GM21529 (cell line): ENCODE measurements at regions not wholly inside any gene's neighbourhood (a gene's known extent, or its start where the extent isn't known, plus 50 kb on each side); places are given as distances from the start of the nearest gene placed in this dataset.

Experiments
- ATAC-seq: cut with Tn5 transposase; IDR thresholded peaks from one replicate; pipeline ENCODE4 v1.9.1; 2021; ENCODE audit not compliant: unreplicated experiment

DNA sequence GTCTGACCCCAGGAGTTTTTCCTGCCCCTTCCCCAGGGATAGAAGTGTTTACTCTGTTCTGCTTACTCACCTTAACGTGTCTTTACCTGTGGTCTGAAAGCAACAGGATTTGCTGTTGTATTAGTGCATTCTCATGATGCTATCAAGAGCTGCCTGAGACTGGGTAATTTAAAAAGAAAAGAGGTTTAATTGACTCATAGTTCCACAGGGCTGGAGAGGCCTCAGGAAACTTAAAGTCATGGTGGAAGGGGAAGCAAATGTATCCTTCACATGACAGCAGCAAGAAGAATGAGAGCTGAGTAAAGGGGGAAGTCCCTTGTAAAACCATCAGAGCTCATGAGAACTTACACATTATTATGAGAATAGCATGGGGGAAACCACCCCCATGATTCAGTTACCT lies 240.4 kb downstream of the SNAPC1 start:
- ATAC-seq: no peak

GRCh38 chr14:62003701-62004100 lies 241.5 kb downstream of the SNAPC1 start:
- no peak for ATAC-seq

DNA sequence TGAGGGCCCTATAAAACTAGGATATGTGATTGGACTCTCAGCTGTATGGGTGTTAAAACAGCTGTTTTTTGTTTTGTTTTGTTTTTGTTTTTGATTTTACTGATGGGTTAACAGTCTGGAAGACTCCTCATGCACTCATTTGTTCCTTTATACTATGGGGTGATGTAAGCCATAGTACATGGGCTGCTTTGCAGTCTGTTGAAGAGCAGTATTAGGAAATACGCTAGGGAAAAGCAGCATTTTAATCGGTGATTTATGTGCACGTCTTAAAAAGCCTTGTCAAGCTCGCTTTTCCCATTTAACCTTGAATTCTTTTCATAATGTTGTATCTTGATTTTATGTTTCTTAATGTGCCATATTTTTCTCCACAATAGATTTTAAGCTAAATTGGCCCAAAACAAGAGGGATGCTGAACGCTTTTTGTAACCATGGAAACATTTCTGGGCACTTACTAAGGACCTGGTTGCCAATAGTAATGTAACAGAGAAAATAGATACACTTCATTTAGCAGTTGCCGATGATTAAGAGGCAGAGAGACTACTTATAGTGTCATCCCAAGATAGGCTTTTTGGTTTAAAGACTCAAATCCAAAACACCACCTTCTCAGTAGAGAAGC lies 244.0 kb downstream of the SNAPC1 start:
- ATAC-seq: no peak

DNA sequence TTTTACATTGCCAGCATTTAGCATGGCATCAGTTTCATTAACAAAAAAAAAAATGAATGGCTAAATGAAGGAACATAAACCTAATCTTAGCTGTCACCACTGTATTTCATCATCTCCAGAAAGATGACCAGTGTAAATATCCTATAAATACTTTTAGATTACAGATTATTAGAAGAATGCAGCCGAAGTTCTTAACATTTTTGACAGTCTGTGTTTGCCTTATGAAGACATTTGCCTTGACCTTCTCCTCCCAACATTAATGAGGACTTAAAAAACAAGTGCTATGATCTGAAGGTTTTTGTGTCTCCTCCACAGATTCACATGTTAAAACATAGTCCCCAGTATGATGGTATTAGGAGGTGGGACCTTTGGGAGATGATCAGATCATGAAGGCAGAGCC lies 253.0 kb downstream of the SNAPC1 start:
- no peak for ATAC-seq

- no peak for ATAC-seq
Observed at GRCh38 chr14:62015945-62016344, 253.7 kb downstream of the SNAPC1 start.

- ATAC-seq: no peak
Observed at GRCh38 chr14:62017651-62018230, 255.5 kb downstream of the SNAPC1 start.

- no peak for ATAC-seq
Observed at GRCh38 chr14:62018606-62019005, 256.4 kb downstream of the SNAPC1 start.

- no peak for ATAC-seq
Observed at GRCh38 chr14:62027958-62028357, 265.7 kb downstream of the SNAPC1 start.

DNA sequence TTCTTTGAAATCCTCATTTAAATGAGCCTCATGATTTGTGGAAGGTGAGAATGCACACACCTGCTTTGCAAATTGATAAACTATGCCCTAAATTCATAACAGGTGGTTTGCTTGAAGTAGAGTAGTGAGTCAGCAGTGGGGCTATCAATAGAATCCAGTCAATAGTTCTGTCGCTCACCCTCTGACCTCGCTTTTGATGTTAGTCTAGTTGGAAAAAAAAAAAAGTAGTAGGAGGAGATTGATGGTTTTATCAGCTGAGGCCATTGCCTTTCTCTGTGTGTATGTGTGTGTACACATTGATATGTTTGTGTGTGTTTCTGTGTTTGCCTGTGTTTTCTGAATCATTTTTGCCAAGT lies 267.3 kb downstream of the SNAPC1 start:
- peak; percentile 62 for ATAC-seq

DNA sequence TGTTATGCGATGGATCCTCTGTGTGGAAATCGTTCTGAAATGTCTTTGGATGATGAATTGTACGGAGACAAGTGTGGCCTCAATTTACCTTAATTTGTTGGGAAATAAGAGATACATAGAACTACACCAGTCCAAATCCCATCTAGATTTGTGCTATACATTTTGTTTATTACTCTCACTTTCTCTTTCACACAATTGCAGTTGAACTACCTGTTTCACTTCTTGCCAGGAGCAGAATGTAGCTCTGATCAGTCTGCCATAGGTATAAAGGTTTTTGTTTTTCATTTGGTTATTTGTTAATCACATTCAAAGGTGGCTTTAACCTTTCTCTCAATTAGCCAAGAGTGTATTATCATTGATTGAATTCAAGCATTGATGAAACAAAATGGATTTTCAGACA lies 268.2 kb downstream of the SNAPC1 start:
- ATAC-seq: no peak

- ATAC-seq: no peak
Observed at GRCh38 chr14:62031504-62031903, 269.3 kb downstream of the SNAPC1 start.

DNA sequence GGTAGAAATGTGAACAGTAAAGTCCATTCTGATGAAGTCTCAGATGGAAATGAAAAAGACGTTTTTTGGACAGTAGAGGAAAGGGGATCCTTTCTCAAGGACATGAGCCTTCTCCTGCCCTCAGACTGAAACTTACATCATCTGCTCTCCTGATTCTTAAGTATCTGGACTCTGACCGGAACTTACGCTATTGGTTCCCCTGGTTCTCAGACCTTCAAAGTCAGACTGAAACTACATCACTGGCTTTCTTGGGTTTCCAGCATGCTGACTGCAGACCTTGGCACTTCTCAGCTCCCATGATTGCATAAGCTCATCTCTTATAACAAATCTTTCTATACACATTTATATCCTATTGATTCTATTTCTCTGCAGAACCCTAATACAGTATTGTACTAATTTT lies 291.0 kb downstream of the SNAPC1 start:
- peak; percentile 61 for ATAC-seq

DNA sequence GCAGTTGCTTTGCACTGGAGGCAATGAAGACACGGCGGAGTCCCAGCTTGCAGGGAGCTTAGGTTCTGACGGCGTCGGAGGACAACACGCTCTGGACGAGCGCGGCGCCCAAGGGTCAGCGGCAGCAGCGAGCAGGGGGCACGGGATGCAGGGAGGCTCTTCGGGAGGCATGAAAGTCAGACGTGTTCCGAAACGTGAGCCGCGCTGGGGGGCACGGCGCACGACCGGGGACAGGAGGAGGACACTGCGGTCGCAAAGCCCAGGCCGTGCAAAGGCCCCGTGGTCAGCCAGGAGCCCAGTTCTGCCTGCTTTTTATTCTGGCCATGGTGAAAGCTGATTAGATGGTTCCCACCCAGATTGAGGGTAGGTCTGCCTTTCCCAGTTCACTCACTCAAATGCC lies 294.6 kb downstream of the SNAPC1 start:
- no peak for ATAC-seq

DNA sequence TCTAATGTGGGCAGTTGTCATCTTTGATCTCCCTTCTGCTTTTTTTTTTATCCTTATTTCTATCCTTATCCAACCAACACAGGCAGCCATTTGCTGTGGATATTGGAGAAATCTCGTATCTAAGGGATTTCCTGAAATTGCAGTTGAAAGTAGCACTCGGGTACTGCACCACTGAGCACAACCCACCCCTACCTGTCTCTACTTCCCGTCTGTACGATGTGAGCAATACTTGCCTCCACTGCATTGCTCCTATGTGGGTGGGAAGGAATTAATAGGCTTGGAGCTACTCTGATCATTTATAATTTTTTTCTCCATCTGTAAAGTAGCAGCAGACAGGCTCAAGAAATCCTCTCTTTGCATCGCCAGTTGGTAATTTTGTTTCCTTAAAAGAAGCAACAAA lies 300.4 kb downstream of the SNAPC1 start:
- ATAC-seq: no peak

DNA sequence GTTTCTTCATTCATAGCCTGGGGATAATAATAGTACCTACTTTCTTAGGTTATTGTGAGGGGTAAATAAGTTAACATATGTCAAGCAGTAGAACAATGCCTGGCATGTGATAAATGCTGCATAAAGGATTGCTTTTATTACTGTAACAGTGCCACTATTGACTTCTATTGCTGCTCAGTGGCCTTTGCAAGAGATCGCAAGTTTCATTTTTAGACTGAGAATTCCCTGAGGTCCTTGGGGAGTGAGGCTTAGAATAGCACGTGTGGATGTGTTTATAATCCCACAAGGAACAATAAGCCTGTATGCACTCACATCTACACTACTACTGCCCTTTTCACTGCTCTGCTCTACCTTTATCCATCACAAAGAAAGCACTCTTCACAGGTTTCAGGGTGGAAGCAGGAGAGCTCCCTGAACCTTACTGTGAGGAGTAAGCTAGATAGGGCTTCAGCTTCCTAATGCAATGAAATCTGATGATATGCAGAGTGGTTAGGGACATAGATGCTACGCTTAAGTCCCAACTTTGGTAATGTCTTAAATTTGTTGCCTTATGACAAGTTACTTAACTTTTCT lies 302.6 kb downstream of the SNAPC1 start:
- no peak for ATAC-seq

- no peak for ATAC-seq
Observed at GRCh38 chr14:62066304-62066703, 304.1 kb downstream of the SNAPC1 start.

DNA sequence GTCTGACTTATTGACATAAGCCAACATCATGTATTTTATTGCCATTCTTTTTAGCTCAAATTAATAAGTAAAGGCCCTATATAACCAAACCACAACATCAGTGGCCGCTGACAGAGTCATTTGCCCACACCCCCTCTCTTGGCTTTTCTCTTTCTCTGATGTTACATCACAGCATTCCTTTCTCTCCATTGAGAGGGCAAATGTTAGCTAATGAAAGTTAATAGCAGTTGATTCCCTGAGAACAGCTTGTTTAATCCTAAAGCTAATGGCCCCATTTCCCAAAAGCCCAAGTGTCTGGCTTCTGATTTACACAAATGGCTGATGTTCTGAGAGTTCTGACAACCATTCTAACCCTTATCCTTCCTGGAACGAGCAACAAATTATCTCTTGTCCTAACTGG lies 308.8 kb downstream of the SNAPC1 start:
- no peak for ATAC-seq

DNA sequence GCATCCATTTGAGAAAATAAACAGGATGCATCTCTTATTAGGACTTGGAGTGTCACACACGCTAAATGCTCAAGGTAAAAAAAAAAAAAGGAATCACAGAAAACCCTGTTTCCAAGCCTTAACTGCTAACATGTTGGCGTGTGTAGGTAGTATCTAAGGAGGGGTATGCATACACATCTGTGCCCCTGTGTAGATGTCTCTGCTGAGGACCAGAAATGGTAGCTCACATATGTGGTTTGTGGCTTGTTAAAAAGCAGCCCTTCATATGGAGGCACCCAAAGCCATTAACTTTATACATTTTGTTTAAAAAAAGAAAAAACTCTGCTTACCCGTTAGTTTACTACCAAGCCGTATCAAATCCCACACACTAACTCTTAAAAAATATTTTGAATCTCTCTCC lies 314.1 kb downstream of the SNAPC1 start:
- ATAC-seq: no peak

DNA sequence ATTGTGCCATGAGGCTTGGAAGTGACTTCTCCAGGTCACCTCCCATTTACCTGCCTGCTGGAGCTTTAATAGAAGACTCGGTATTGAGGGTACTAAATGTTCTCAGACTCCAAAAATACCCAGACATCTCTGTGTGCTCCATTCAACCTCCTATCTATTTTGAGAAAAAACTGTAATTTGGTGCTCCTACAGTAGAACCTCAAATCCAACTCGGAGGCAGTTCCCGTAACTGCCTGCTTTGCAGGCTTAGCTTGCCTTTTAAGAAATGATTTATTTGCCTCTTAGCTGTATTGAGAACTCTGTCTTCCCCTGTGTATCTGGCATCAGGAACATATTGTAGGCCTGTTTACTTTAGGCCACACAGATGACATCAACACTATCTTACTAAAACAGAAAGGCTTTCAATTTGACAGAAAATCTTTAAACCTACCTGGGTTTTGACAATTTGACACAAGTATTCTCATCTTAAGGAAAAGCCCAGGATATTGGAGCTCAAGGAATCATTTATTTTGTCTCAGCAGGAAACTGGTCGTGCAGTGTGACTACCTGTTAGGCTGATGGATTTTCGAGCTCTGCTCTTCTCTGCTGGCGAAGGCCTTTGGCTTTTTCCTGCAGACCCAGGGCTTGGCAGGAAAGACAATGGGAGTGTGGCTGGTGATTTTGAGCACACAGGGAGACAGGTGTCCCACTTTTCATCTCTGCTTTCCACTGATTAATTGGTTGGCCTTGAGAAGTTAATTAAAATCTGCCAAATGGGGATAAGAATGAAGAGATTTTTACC lies 314.8 kb downstream of the SNAPC1 start:
- ATAC-seq: no peak

- no peak for ATAC-seq
Observed at GRCh38 chr14:62077676-62078261, 315.5 kb downstream of the SNAPC1 start.

DNA sequence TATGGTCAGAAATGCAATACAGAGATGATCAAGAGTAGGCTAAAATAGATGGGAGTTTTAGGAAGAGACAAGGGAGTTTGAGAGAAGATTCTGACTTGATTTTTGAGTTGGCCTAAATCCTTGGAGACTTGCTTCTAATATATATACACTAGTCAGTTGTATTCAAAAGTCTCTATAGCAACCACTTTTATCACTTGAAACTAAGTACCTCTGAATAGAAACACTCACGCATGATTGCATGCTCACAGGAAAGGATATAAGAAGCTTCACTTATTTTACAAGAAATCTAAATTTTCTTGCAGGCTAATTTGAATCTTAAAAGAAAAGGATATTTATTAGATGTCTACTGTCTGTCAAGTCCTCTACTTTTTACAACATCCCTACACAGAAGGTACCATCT lies 316.8 kb downstream of the SNAPC1 start:
- peak; percentile 49 for ATAC-seq
